Astrocyte of the cerebellum (primary cell): ENCODE measurements at regions not wholly inside any gene's neighbourhood (a gene's known extent, or its start where the extent isn't known, plus 50 kb on each side); places are given as distances from the start of the nearest gene placed in this dataset.

Experiments
- DNase-seq: peaks from one replicate; pipeline ENCODE4 v3.0.0-alpha.2; 2011; ENCODE audit warnings: low read depth
- H3K4me3 ChIP-seq: 2 replicates; pipeline ENCODE4 v1.5.1; 2011; ENCODE audit warnings: mild to moderate bottlenecking, low read depth, low read length, moderate library complexity
- CTCF ChIP-seq: IDR thresholded peaks from 2 replicates; pipeline ENCODE4 v1.5.1; 2012; ENCODE audit warnings: low read length, low read depth, moderate library complexity, mild to moderate bottlenecking; ENCODE audit errors: missing control alignments
- in situ Hi-C: cut with HindIII; loops from 2 replicates; pipeline ENCODE4 v1.10.0; 2017; ENCODE audit warnings: low sequenced_read_pairs

GRCh38 chr5:6321078-6321477 is 57.3 kb downstream of the MED10 start:
- no peak overlapping the region for H3K4me3 ChIP-seq
- in situ Hi-C loops, result no loop called here
- no peak for TF ChIP-seq CTCF
- no peak for DNase-seq

- no peak for DNase-seq
- in situ Hi-C loops, result loop anchor here (5.0 kb wide), 1 partner anchor 67 kb away; no protein-coding TSS in a partner anchor
- no peak for TF ChIP-seq CTCF
- H3K4me3 ChIP-seq, result no peak overlapping the region
These were observed 59.2 kb downstream of the MED10 start for GRCh38 chr5:6319116-6319515.

GRCh38 chr5:6317116-6317798 is 61.1 kb downstream of the MED10 start:
- H3K4me3 ChIP-seq, result no peak overlapping the region
- no peak for TF ChIP-seq CTCF
- DNase-seq, result no peak
- in situ Hi-C loops, result loop anchor here (5.0 kb wide), 1 partner anchor 65 kb away; no protein-coding TSS in a partner anchor

- DNase-seq, result no peak
- TF ChIP-seq CTCF, result no peak
- H3K4me3 ChIP-seq, result no peak overlapping the region
- in situ Hi-C loops, result loop anchor here (5.0 kb wide), 1 partner anchor 63 kb away; no protein-coding TSS in a partner anchor
These were observed 62.8 kb downstream of the MED10 start for GRCh38 chr5:6315580-6315979.

GRCh38 chr5:6311568-6312501 is 66.5 kb downstream of the MED10 start:
- in situ Hi-C loops, result no loop called here
- TF ChIP-seq CTCF, result no peak
- no peak for DNase-seq
- no peak overlapping the region for H3K4me3 ChIP-seq

- TF ChIP-seq CTCF, result no peak
- no peak overlapping the region for H3K4me3 ChIP-seq
- in situ Hi-C loops, result no loop called here
- DNase-seq, result no peak
These were observed 68.4 kb downstream of the MED10 start for GRCh38 chr5:6309949-6310348.
